Heart left ventricle (tissue), 16 donors: ENCODE measurements at regions not wholly inside any gene's neighbourhood (a gene's known extent, or its start where the extent isn't known, plus 50 kb on each side); places are given as distances from the start of the nearest gene placed in this dataset.

ENCODE experiments used
- ATAC-seq, 4 donors: fragments of 200-7000 bp; cut with Tn5 transposase; one replicate each; pipeline ENCODE4 v1.9.1; 2020 to 2022; ENCODE audit warnings: moderate library complexity in 4 of 4, mild to moderate bottlenecking in 3 of 4, moderate number of reproducible peaks in 1 of 4
- DNase-seq, 5 donors: peaks; one replicate each; pipeline ENCODE4 v3.0.0-alpha.2; 2020
- H3K27ac ChIP-seq, 12 donors: fragments of 200-600 bp; sonication (generic) in 4 of 12; one replicate each; pipeline versions ENCODE4 v1.5.0 to v1.8.0; 2016 to 2022; ENCODE audit warnings: mild to moderate bottlenecking in 2 of 12
- H3K27me3 ChIP-seq, 9 donors: fragments of 200-600 bp; sonication (generic) in 2 of 9; one replicate each; pipeline versions ENCODE4 v1.5.1 to v1.8.0; 2016 to 2022; ENCODE audit warnings: mild to moderate bottlenecking in 3 of 9
- H3K36me3 ChIP-seq, 9 donors: fragments of 200-600 bp; sonication (generic) in 2 of 9; one replicate each; pipeline versions ENCODE4 v1.5.0 to v1.8.0; 2018 to 2022; ENCODE audit warnings: mild to moderate bottlenecking in 2 of 9
- H3K4me1 ChIP-seq, 12 donors: fragments of 200-600 bp; sonication (generic) in 4 of 12; one replicate each; pipeline versions ENCODE4 v1.5.0 to v1.8.0; 2016 to 2022; ENCODE audit warnings: mild to moderate bottlenecking in 3 of 12
- H3K4me3 ChIP-seq, 12 donors: fragments of 200-600 bp; sonication (generic) in 4 of 12; one replicate each; pipeline versions ENCODE4 v1.5.0 to v1.8.0; 2017 to 2022; ENCODE audit warnings: mild to moderate bottlenecking in 9 of 12, moderate library complexity in 4 of 12
- H3K9me3 ChIP-seq, 12 donors: fragments of 200-600 bp; sonication (generic) in 4 of 12; one replicate each; pipeline versions ENCODE4 v1.5.0 to v1.8.0; 2016 to 2022; ENCODE audit warnings: mild to moderate bottlenecking in 1 of 12
- CTCF ChIP-seq, 12 donors: fragments of 200-600 bp; sonication (generic) in 4 of 12; IDR thresholded peaks; one replicate each; pipeline versions ENCODE4 v1.5.0 to v1.8.0; 2018 to 2022; ENCODE audit warnings: antibody characterized with exemption in 12 of 12, mild to moderate bottlenecking in 5 of 12
- POLR2A ChIP-seq, 2 donors: fragments of 450-650 bp; IDR thresholded peaks; one replicate each; pipeline ENCODE4 v1.6.1; 2017; ENCODE audit warnings: antibody characterized with exemption in 2 of 2, mild to moderate bottlenecking in 2 of 2, moderate library complexity in 2 of 2
- WGBS, 4 donors: extraction: QIAGEN DNeasy Blood & Tissue Kit in 2 of 4; methylation state at CpG; one replicate each; pipeline versions ENCODE4 v1.1.5 to v1.1.7; 2013 to 2018; 5-methylcytosine and 5-hydroxymethylcytosine counted together
- intact Hi-C, 10 donors: fragments of 100-400 bp; cut with DNase I; formaldehyde crosslinking; loops; one replicate each; pipeline versions ENCODE4 v1.11.1 to v1.14.2; 2022
- donor health status: ischemic (EF 13 %, LVEDD 7.1; RV severe dilation, severe dysfunction).
- donor health status: healthy with polysubstance abuse.
- donor health status: DM: no; HTN: yes; CAD: no.
- donor health status: DM: no; HTN: no; CAD: no.
- donor health status: ischemic (EF 25% LVEDD 6.9; RV normal size, moderate dysfunction).
- donor health status: ischemic (EF 25% LVEDD 5.7; RV mildly dilated, moderate dysfunction).
- donor health status: healthy.
- donor health status: DM: yes; HTN: yes; CAD: no.
- donor health status: ischemic (EF 35%, LVEDD 5.7; RV mildly dilated, moderate dysfunction).
- donor health status: nonischemic (EF 11% LVEDD 7.7; RV severe dilation, severe dysfunction).
- donor health status: DM: yes; HTN: yes; CAD: no.
- donor health status: PGD.
- donor health status: ischemic (EF 29% LVEDD 5.4; RV normal size, mild dysfunction).
- donor health status: nonischemic (EF 23%, LVEDD 6.1; RV moderate dilation, normal function).

- TF ChIP-seq CTCF (IDR thresholded peaks at IDR 0.05) (no peak), POLR2A (IDR thresholded peaks at IDR 0.05) (no peak)
- intact Hi-C loops, result no loop called here
- DNase-seq (peak in 1 of 5 donors; percentile 44), ATAC-seq (peak in 3 of 4 donors; percentile 63 to 84 (median 77))
- no peaks in the 10 kb centered on the region for H3K36me3 ChIP-seq
- 48 to 74% (median 66%) methylated on average over 4 of the region's 4 CpGs for WGBS, 4 donors
- H3K9me3 ChIP-seq, result peaks cover 0 to 22% (median 0%) of the 10 kb centered on the region in 12 donors
- peaks cover 0 to 19% (median 0%) of the 10 kb centered on the region in 9 donors for H3K27me3 ChIP-seq
- no peaks in the 10 kb centered on the region for H3K4me1 ChIP-seq
- H3K4me3 ChIP-seq, result no peak overlapping the region
- peak overlapping the region in 2 of 12 donors; percentile 5 to 14 for H3K27ac ChIP-seq
Measured at GRCh38 chrX:39507617-39508299, 590.0 kb downstream of the BCOR start.

GRCh38 chrX:39508300-39508692 is 589.5 kb downstream of the BCOR start:
- Histone ChIP-seq H3K27ac (peak overlapping the region in 1 of 12 donors; percentile 14), H3K36me3 (no peaks in the 10 kb centered on the region), H3K4me1 (no peaks in the 10 kb centered on the region), H3K9me3 (peaks cover 0 to 22% (median 0%) of the 10 kb centered on the region in 12 donors), H3K27me3 (peaks cover 0 to 19% (median 0%) of the 10 kb centered on the region in 9 donors), H3K4me3 (no peak overlapping the region)
- intact Hi-C loops, result no loop called here
- no peak for TF ChIP-seq POLR2A (IDR thresholded peaks at IDR 0.05)
- TF ChIP-seq CTCF (IDR thresholded peaks at IDR 0.05), result no peak
- ATAC-seq (no peak), DNase-seq (no peak)
- WGBS, 4 donors, result 84 to 99% (median 91%) methylated on average over 4 of the region's 4 CpGs

- TF ChIP-seq POLR2A (IDR thresholded peaks at IDR 0.05), result no peak
- no peak for TF ChIP-seq CTCF (IDR thresholded peaks at IDR 0.05)
- no peak for ATAC-seq
Measured at GRCh38 chrX:39509157-39509556, 588.6 kb downstream of the BCOR start.

GRCh38 chrX:39513836-39514235 is 583.9 kb downstream of the BCOR start:
- peaks cover 0 to 15% (median 0%) of the 10 kb centered on the region in 12 donors for H3K9me3 ChIP-seq
- WGBS, 4 donors, result 59 to 78% (median 73%) methylated on average over 4 to 5 of the region's 5 CpGs
- TF ChIP-seq POLR2A (IDR thresholded peaks at IDR 0.05), result no peak
- no peak for TF ChIP-seq CTCF (IDR thresholded peaks at IDR 0.05)
- H3K27me3 ChIP-seq, result peaks cover 0 to 29% (median 0%) of the 10 kb centered on the region in 9 donors
- intact Hi-C loops, result no loop called here
- no peak overlapping the region for H3K4me3 ChIP-seq
- H3K27ac ChIP-seq, result no peak overlapping the region
- DNase-seq, result no peak
- peak in 1 of 4 donors; percentile 29 for ATAC-seq
- H3K4me1 ChIP-seq, result peaks cover 0 to 7% (median under 1%) of the 10 kb centered on the region in 12 donors
- H3K36me3 ChIP-seq, result no peaks in the 10 kb centered on the region

More at GRCh38 chrX:39509157-39509556, 588.6 kb downstream of the BCOR start:
- Histone ChIP-seq H3K4me3 (no peak overlapping the region), H3K9me3 (peaks cover 0 to 22% (median 0%) of the 10 kb centered on the region in 12 donors), H3K4me1 (no peaks in the 10 kb centered on the region), H3K27me3 (peaks cover 0 to 27% (median 0%) of the 10 kb centered on the region in 9 donors), H3K36me3 (no peaks in the 10 kb centered on the region), H3K27ac (no peak overlapping the region)
- no peak for DNase-seq
- 45 to 84% (median 76%) methylated on average over 1 of the region's 1 CpG for WGBS, 4 donors
- intact Hi-C loops, result no loop called here
